Stimulated activated CD8-positive, alpha-beta memory T cell treated with anti-CD3 and anti-CD28 coated beads, Interleukin-12 subunit alpha, Interleukin-12 subunit beta, amount 100 ng/mL, for 1 hour (primary cell): ENCODE measurements at regions not wholly inside any gene's neighbourhood (a gene's known extent, or its start where the extent isn't known, plus 50 kb on each side); places are given as distances from the start of the nearest gene placed in this dataset.

Source experiments
- DNase-seq: peaks from one replicate; pipeline ENCODE4 v3.0.0-alpha.2; 2020; ENCODE audit warnings: low read depth

- no peak for DNase-seq
Observed at GRCh38 chr14:101504096-101504948, 57.0 kb upstream of the DIO3 start.

- DNase-seq: no peak
Observed at GRCh38 chr14:101505236-101505970, 55.9 kb upstream of the DIO3 start.

- DNase-seq: no peak
Observed at GRCh38 chr14:101506211-101506925, 54.9 kb upstream of the DIO3 start.

GRCh38 chr14:101506926-101507835 lies 54.1 kb upstream of the DIO3 start:
- no peak for DNase-seq

GRCh38 chr14:101507836-101508150 lies 53.5 kb upstream of the DIO3 start:
- no peak for DNase-seq

- no peak for DNase-seq
Observed at GRCh38 chr14:101508196-101508947, 52.9 kb upstream of the DIO3 start.

- DNase-seq: no peak
Observed at GRCh38 chr14:101508948-101509729, 52.2 kb upstream of the DIO3 start.

GRCh38 chr14:101509730-101510371 lies 51.4 kb upstream of the DIO3 start:
- no peak for DNase-seq

GRCh38 chr14:101511199-101511598 lies 50.1 kb upstream of the DIO3 start:
- no peak for DNase-seq
